GDM1 (cell line): ENCODE measurements at regions not wholly inside any gene's neighbourhood (a gene's known extent, or its start where the extent isn't known, plus 50 kb on each side); places are given as distances from the start of the nearest gene placed in this dataset.

Experiments
- DNase-seq: peaks from one replicate; lab custom pipeline; 2025; lab: John Stamatoyannopoulos, UW

GRCh38 chr5:26669523-26669922, 368.9 kb downstream of the CDH9 start:
- DNase-seq: no peak

GRCh38 chr5:26669031-26669430, 369.4 kb downstream of the CDH9 start:
- no peak for DNase-seq

GRCh38 chr5:26666371-26666770, 372.0 kb downstream of the CDH9 start:
- DNase-seq: no peak

GRCh38 chr5:26663500-26663899, 374.9 kb downstream of the CDH9 start:
- no peak for DNase-seq

GRCh38 chr5:26662806-26663360, 375.5 kb downstream of the CDH9 start:
- DNase-seq: no peak

- no peak for DNase-seq
Observed at GRCh38 chr5:26660116-26660515, 378.3 kb downstream of the CDH9 start.

GRCh38 chr5:26649000-26649399, 389.4 kb downstream of the CDH9 start:
- DNase-seq: no peak

- no peak for DNase-seq
Observed at GRCh38 chr5:26647781-26648180, 390.6 kb downstream of the CDH9 start.

- DNase-seq: no peak
Observed at GRCh38 chr5:26645659-26646058, 392.7 kb downstream of the CDH9 start.

GRCh38 chr5:26641492-26641891, 396.9 kb downstream of the CDH9 start:
- DNase-seq: no peak

GRCh38 chr5:26625099-26625498, 413.3 kb downstream of the CDH9 start:
- no peak for DNase-seq

GRCh38 chr5:26622947-26623346, 415.4 kb downstream of the CDH9 start:
- no peak for DNase-seq

GRCh38 chr5:26610577-26610976, 427.8 kb downstream of the CDH9 start:
- DNase-seq: no peak

GRCh38 chr5:26601563-26601962, 436.8 kb downstream of the CDH9 start:
- DNase-seq: no peak

- DNase-seq: no peak
Observed at GRCh38 chr5:26582350-26583045, 455.9 kb downstream of the CDH9 start.

- DNase-seq: no peak
Observed at GRCh38 chr5:26579712-26580111, 458.7 kb downstream of the CDH9 start.

- no peak for DNase-seq
Observed at GRCh38 chr5:26578002-26578401, 460.4 kb downstream of the CDH9 start.

- no peak for DNase-seq
Observed at GRCh38 chr5:26572480-26572879, 465.9 kb downstream of the CDH9 start.

GRCh38 chr5:26569929-26570258, 468.5 kb downstream of the CDH9 start:
- no peak for DNase-seq

- DNase-seq: no peak
Observed at GRCh38 chr5:26569241-26569928, 469.0 kb downstream of the CDH9 start.

GRCh38 chr5:26568316-26568715, 470.1 kb downstream of the CDH9 start:
- no peak for DNase-seq

- DNase-seq: no peak
Observed at GRCh38 chr5:26563979-26564378, 474.4 kb downstream of the CDH9 start.

- DNase-seq: no peak
Observed at GRCh38 chr5:26553079-26553478, 485.3 kb downstream of the CDH9 start.

- no peak for DNase-seq
Observed at GRCh38 chr5:26543987-26544386, 494.4 kb downstream of the CDH9 start.
